Inferior parietal cortex (tissue), 1 donor: ENCODE measurements at regions not wholly inside any gene's neighbourhood (a gene's known extent, or its start where the extent isn't known, plus 50 kb on each side); places are given as distances from the start of the nearest gene placed in this dataset.
A peak's percentile ranks its signal among the peaks of the same experiment; 100 is the strongest.
"Not testable (repeated sequence)": the region's sequence is repeated elsewhere in the genome, so short reads cannot be mapped to it uniquely, and the experiment has no call there.

Experiments used
- DNase-seq: peaks from one replicate; pipeline ENCODE4 v3.0.0-alpha.2; 2016; ENCODE audit errors: extremely low spot score

DNA sequence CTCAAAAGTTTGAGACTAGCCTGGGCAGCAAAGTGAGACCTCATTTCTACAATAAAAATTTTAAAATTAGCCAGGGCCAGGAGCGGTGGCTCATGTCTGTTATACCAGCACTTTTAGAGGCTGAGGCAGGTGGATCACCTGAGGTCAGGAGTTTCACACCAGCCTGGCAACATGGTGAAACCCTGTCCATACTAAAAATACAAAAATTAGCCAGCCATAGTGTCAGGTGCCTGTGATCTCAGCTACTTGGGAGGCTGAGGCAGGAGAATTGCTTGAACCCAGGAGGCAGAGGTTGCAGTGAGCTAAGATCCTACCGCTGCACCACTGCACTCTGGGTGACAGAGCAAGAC, 85.1 kb upstream of the MAP4 start:
- DNase-seq = not testable (repeated sequence)

- DNase-seq = no peak
Measured at GRCh38 chr3:48092270-48092669, 76.1 kb upstream of the MAP4 start.

- DNase-seq = no peak
Measured at GRCh38 chr3:48090166-48090939, 74.1 kb upstream of the MAP4 start.

DNA sequence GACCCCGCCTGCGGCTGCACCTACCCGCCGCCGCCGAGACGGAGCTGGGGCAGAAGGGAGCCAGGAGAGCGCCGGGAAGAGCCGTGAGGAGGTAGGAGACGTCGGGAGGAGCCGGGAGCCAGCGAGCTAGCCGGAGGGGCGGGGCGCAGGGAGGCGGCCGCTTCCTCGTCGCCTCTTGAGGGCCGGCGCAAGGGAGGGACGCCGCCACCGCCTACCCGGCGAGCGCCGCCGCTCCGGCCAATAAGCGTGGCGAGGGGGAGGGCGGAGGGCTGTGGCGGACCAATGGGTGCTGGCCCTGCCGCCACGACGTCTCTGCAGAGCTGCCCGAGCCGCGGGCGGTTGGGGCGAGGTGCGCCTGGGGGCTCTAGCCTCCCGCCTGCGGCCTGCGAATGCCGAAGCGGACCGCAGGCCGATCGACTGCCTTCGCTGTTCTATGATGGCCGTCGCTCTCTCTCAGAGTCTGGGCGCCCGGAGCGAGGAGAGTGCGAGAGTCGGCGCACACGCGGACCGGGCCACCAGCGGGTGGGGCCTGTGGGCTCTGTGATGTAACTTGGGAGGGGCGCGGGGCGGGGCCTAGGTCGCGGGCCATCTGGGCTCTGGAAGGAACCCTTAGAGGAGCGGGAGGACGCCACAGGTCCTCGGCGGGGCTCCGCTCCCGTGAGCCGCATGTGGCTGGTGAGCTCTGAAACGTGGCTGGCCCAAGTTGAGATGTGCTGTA, 72.7 kb upstream of the MAP4 start:
- DNase-seq = peak; percentile 92

- DNase-seq = no peak
Measured at GRCh38 chr3:48088056-48088748, 72.0 kb upstream of the MAP4 start.

- no peak for DNase-seq
Measured at GRCh38 chr3:48086705-48087104, 70.5 kb upstream of the MAP4 start.

DNA sequence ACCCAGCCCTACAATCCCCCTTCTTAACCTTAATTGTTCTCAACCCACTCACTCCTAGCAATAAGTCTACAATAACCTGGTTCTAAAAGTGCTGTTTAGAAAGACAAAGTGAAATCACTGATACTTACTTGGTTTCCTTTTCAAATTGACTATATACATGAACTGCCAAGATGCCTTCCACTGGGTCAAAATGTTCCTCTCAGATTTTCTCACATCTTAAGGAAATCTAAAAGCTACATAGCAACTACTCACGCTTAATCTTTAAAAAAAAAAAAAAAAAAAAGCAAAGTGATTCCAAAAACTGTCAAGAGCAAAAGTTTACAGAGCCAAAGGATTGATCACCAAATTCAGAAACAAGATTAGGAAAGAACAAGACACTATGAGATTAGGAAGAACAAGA, 68.7 kb upstream of the MAP4 start:
- DNase-seq = no peak

GRCh38 chr3:48084170-48084569, 68.0 kb upstream of the MAP4 start:
- DNase-seq = no peak

DNA sequence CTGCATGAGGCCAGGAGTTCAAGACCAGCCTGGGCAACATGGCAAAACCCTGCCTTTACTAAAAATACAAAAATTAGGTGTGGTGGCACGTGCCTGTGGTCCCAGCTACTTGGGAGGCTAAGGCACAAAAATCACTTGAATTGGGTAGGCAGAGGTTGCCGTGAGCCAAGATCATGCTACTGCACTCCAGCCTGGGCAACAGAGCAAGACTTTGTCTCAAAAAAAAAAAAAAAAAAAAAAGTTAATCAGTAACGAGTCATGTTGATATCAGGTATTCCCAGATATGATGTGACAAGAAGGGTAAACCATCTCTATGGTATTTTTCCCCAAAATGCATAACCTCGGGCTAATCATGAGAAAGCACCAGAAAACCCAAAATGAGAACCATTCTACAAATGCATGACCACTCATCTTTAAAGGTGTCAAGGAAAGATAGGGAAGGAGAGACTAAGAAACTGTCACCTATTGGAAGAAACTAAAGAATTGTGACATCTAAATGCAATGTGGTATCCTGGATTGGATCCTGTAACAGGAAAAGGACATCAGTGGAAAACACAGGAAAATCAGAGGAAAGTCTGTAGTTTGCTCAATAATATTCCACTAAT, 66.5 kb upstream of the MAP4 start:
- no peak for DNase-seq

GRCh38 chr3:48077815-48078214, 61.6 kb upstream of the MAP4 start:
- no peak for DNase-seq

- DNase-seq = no peak
Measured at GRCh38 chr3:48070030-48070429, 53.8 kb upstream of the MAP4 start.

DNA sequence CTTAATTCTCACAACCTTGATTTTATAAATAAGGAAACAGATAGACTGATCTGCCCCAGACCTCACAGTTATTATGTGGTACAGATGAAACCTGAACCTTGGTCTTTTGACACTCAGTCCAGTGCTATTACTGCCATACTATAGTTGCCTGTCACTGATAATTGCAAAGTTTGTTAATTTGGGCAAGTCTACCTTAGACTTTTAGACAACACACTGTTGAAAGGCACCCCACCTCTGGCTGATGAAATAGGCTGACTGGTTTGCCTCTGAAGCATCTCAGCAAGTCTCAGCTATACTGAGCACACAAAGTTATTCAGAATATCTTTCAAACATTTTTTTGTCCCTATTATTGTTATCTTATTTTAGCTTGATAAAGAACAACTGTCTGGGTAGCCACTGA, 53.1 kb upstream of the MAP4 start:
- DNase-seq = no peak

DNA sequence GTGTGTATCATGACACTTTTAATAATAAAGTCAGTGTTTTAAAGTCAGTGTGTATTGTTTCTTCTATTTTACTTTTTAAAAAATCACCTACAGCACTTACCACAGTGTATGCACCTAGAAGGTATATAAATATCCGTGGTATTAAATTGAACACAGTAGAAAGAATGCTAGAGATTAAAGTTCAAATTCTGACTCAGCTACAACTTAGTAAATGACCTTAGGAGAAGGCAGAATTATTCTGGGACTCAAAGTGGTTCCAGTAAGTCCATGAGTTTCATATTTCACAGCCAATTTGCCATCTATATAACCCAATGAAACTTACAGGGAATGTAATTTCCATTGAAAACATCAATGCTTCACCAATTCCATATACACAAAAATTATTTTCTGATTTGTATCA, 52.7 kb upstream of the MAP4 start:
- no peak for DNase-seq

- not testable (repeated sequence) for DNase-seq
Measured at GRCh38 chr3:48068320-48068719, 52.1 kb upstream of the MAP4 start.

DNA sequence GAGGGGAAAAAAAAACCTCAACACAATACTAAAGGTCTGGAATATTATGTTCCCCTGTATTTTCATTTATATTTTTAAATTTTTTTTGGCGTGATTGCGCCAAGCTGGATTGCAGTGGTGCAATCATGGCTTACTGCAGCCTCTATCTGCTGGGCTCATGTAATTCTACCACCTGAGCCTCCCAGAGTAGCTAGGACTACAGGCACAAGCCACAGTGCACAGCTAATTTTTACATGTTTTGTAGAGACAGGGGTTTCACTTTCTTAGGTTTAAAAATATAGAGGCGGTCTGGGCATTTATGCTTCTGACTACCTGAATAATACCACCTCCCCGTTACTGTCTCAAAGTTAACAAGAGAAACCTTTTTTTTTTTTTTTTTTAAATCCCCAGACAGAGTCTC, 51.1 kb upstream of the MAP4 start:
- no peak for DNase-seq
